ENCODE measurements at regions not wholly inside any gene's neighbourhood (a gene's known extent, or its start where the extent isn't known, plus 50 kb on each side); places are given as distances from the start of the nearest gene placed in this dataset.

GRCh38 chr7:16045296-16045695 is 358.8 kb upstream of the MEOX2 start:
- POLR2A ChIA-PET, result no interaction called here
- no peaks in the 10 kb centered on the region for H3K9me3 Mint-ChIP-seq (ENCODE audit: insufficient read depth)
- CTCF ChIA-PET, result no interaction called here
- no peak overlapping the region for H3K4me3 Mint-ChIP-seq
- no peak for ATAC-seq
- H3K4me1 Mint-ChIP-seq (ENCODE audit: low read depth), result no peaks in the 10 kb centered on the region
- no peak overlapping the region for H3K27ac Mint-ChIP-seq
- no peak for DNase-seq
- H3K36me3 Mint-ChIP-seq (ENCODE audit: low read depth), result no peaks in the 10 kb centered on the region
- no peaks in the 10 kb centered on the region for H3K27me3 Mint-ChIP-seq (ENCODE audit: low read depth)

GRCh38 chr7:16044645-16045044 is 358.2 kb upstream of the MEOX2 start:
- DNase-seq, result no peak
- ChIA-PET CTCF (no interaction called here), POLR2A (no interaction called here)
- Mint-ChIP-seq H3K4me1 (ENCODE audit: low read depth) (no peaks in the 10 kb centered on the region), H3K27me3 (ENCODE audit: low read depth) (no peaks in the 10 kb centered on the region), H3K27ac (no peak overlapping the region), H3K36me3 (ENCODE audit: low read depth) (no peaks in the 10 kb centered on the region), H3K9me3 (ENCODE audit: insufficient read depth) (no peaks in the 10 kb centered on the region), H3K4me3 (no peak overlapping the region)
- ATAC-seq, result no peak

- ATAC-seq (no peak), DNase-seq (no peak)
- Mint-ChIP-seq H3K9me3 (ENCODE audit: insufficient read depth) (no peaks in the 10 kb centered on the region), H3K4me1 (ENCODE audit: low read depth) (no peaks in the 10 kb centered on the region), H3K4me3 (no peak overlapping the region), H3K27ac (no peak overlapping the region), H3K27me3 (ENCODE audit: low read depth) (no peaks in the 10 kb centered on the region), H3K36me3 (ENCODE audit: low read depth) (no peaks in the 10 kb centered on the region)
- ChIA-PET CTCF (no interaction called here), POLR2A (no interaction called here)
These were observed 353.9 kb upstream of the MEOX2 start for GRCh38 chr7:16040346-16040745.

GRCh38 chr7:16038906-16039305 is 352.4 kb upstream of the MEOX2 start:
- H3K27me3 Mint-ChIP-seq (ENCODE audit: low read depth), result no peaks in the 10 kb centered on the region
- H3K4me1 Mint-ChIP-seq (ENCODE audit: low read depth), result no peaks in the 10 kb centered on the region
- ChIA-PET POLR2A (no interaction called here), CTCF (no interaction called here)
- no peaks in the 10 kb centered on the region for H3K9me3 Mint-ChIP-seq (ENCODE audit: insufficient read depth)
- no peak overlapping the region for H3K4me3 Mint-ChIP-seq
- H3K27ac Mint-ChIP-seq, result no peak overlapping the region
- no peak for ATAC-seq
- no peak for DNase-seq
- H3K36me3 Mint-ChIP-seq (ENCODE audit: low read depth), result no peaks in the 10 kb centered on the region

- H3K4me3 Mint-ChIP-seq, result no peak overlapping the region
- no peak overlapping the region for H3K27ac Mint-ChIP-seq
- ATAC-seq, result no peak
- POLR2A ChIA-PET, result no interaction called here
- H3K4me1 Mint-ChIP-seq (ENCODE audit: low read depth), result no peaks in the 10 kb centered on the region
- H3K27me3 Mint-ChIP-seq (ENCODE audit: low read depth), result no peaks in the 10 kb centered on the region
- H3K9me3 Mint-ChIP-seq (ENCODE audit: insufficient read depth), result no peaks in the 10 kb centered on the region
- DNase-seq, result no peak
- no peaks in the 10 kb centered on the region for H3K36me3 Mint-ChIP-seq (ENCODE audit: low read depth)
- CTCF ChIA-PET, result no interaction called here
These were observed 348.9 kb upstream of the MEOX2 start for GRCh38 chr7:16035392-16035791.

GRCh38 chr7:16034866-16035265 is 348.4 kb upstream of the MEOX2 start:
- Mint-ChIP-seq H3K4me3 (no peak overlapping the region), H3K9me3 (ENCODE audit: insufficient read depth) (no peaks in the 10 kb centered on the region), H3K4me1 (ENCODE audit: low read depth) (no peaks in the 10 kb centered on the region), H3K27ac (no peak overlapping the region), H3K36me3 (ENCODE audit: low read depth) (no peaks in the 10 kb centered on the region), H3K27me3 (ENCODE audit: low read depth) (no peaks in the 10 kb centered on the region)
- ATAC-seq (no peak), DNase-seq (no peak)
- POLR2A ChIA-PET, result no interaction called here
- CTCF ChIA-PET, result no interaction called here

- ChIA-PET CTCF (no interaction called here), POLR2A (no interaction called here)
- no peaks in the 10 kb centered on the region for H3K9me3 Mint-ChIP-seq (ENCODE audit: insufficient read depth)
- H3K27me3 Mint-ChIP-seq (ENCODE audit: low read depth), result no peaks in the 10 kb centered on the region
- no peaks in the 10 kb centered on the region for H3K4me1 Mint-ChIP-seq (ENCODE audit: low read depth)
- no peaks in the 10 kb centered on the region for H3K36me3 Mint-ChIP-seq (ENCODE audit: low read depth)
- H3K4me3 Mint-ChIP-seq, result no peak overlapping the region
- DNase-seq, result no peak
- no peak for ATAC-seq
- H3K27ac Mint-ChIP-seq, result no peak overlapping the region
These were observed 347.9 kb upstream of the MEOX2 start for GRCh38 chr7:16034353-16034752.

- CTCF ChIA-PET, result no interaction called here
- Mint-ChIP-seq H3K4me3 (no peak overlapping the region), H3K9me3 (ENCODE audit: insufficient read depth) (no peaks in the 10 kb centered on the region), H3K27ac (no peak overlapping the region), H3K27me3 (ENCODE audit: low read depth) (no peaks in the 10 kb centered on the region), H3K36me3 (ENCODE audit: low read depth) (no peaks in the 10 kb centered on the region), H3K4me1 (ENCODE audit: low read depth) (no peaks in the 10 kb centered on the region)
- ATAC-seq (no peak), DNase-seq (no peak)
- POLR2A ChIA-PET, result no interaction called here
These were observed 346.8 kb upstream of the MEOX2 start for GRCh38 chr7:16033233-16033632.

GRCh38 chr7:16028636-16029035 is 342.2 kb upstream of the MEOX2 start:
- H3K27ac Mint-ChIP-seq, result no peak overlapping the region
- no peaks in the 10 kb centered on the region for H3K36me3 Mint-ChIP-seq (ENCODE audit: low read depth)
- ChIA-PET POLR2A (no interaction called here), CTCF (no interaction called here)
- ATAC-seq (no peak), DNase-seq (no peak)
- no peaks in the 10 kb centered on the region for H3K4me1 Mint-ChIP-seq (ENCODE audit: low read depth)
- no peaks in the 10 kb centered on the region for H3K9me3 Mint-ChIP-seq (ENCODE audit: insufficient read depth)
- no peak overlapping the region for H3K4me3 Mint-ChIP-seq
- H3K27me3 Mint-ChIP-seq (ENCODE audit: low read depth), result no peaks in the 10 kb centered on the region

- DNase-seq, result no peak
- CTCF ChIA-PET, result no interaction called here
- no peaks in the 10 kb centered on the region for H3K4me1 Mint-ChIP-seq (ENCODE audit: low read depth)
- no peaks in the 10 kb centered on the region for H3K9me3 Mint-ChIP-seq (ENCODE audit: insufficient read depth)
- no peaks in the 10 kb centered on the region for H3K27me3 Mint-ChIP-seq (ENCODE audit: low read depth)
- no peak overlapping the region for H3K27ac Mint-ChIP-seq
- POLR2A ChIA-PET, result no interaction called here
- no peak overlapping the region for H3K4me3 Mint-ChIP-seq
- no peak for ATAC-seq
- H3K36me3 Mint-ChIP-seq (ENCODE audit: low read depth), result no peaks in the 10 kb centered on the region
These were observed 341.6 kb upstream of the MEOX2 start for GRCh38 chr7:16028103-16028502.

- ChIA-PET POLR2A (no interaction called here), CTCF (no interaction called here)
- Mint-ChIP-seq H3K4me3 (no peak overlapping the region), H3K36me3 (ENCODE audit: low read depth) (no peaks in the 10 kb centered on the region), H3K9me3 (ENCODE audit: insufficient read depth) (no peaks in the 10 kb centered on the region), H3K27me3 (ENCODE audit: low read depth) (no peaks in the 10 kb centered on the region), H3K27ac (no peak overlapping the region), H3K4me1 (ENCODE audit: low read depth) (no peaks in the 10 kb centered on the region)
- DNase-seq (no peak), ATAC-seq (no peak)
These were observed 340.9 kb upstream of the MEOX2 start for GRCh38 chr7:16027396-16027795.

- no peak overlapping the region for H3K27ac Mint-ChIP-seq
- POLR2A ChIA-PET, result no interaction called here
- H3K4me3 Mint-ChIP-seq, result no peak overlapping the region
- no peaks in the 10 kb centered on the region for H3K36me3 Mint-ChIP-seq (ENCODE audit: low read depth)
- ATAC-seq, result no peak
- no peaks in the 10 kb centered on the region for H3K4me1 Mint-ChIP-seq (ENCODE audit: low read depth)
- CTCF ChIA-PET, result no interaction called here
- DNase-seq, result no peak
- H3K27me3 Mint-ChIP-seq (ENCODE audit: low read depth), result no peaks in the 10 kb centered on the region
- H3K9me3 Mint-ChIP-seq (ENCODE audit: insufficient read depth), result no peaks in the 10 kb centered on the region
These were observed 340.0 kb upstream of the MEOX2 start for GRCh38 chr7:16026253-16027020.

- Mint-ChIP-seq H3K36me3 (ENCODE audit: low read depth) (no peaks in the 10 kb centered on the region), H3K27ac (no peak overlapping the region), H3K4me1 (ENCODE audit: low read depth) (no peaks in the 10 kb centered on the region), H3K27me3 (ENCODE audit: low read depth) (no peaks in the 10 kb centered on the region), H3K9me3 (ENCODE audit: insufficient read depth) (no peaks in the 10 kb centered on the region), H3K4me3 (no peak overlapping the region)
- ChIA-PET CTCF (no interaction called here), POLR2A (no interaction called here)
- no peak for ATAC-seq
- no peak for DNase-seq
These were observed 339.2 kb upstream of the MEOX2 start for GRCh38 chr7:16025696-16026095.

Data from activated CD8-positive, alpha-beta T cell treated with anti-CD3 and anti-CD28 coated beads, Interleukin-2, amount 10 ng/mL, durations not matched to agents 7 days and 5 days (primary cell).